Sigmoid colon (tissue), 6 donors: ENCODE measurements at regions not wholly inside any gene's neighbourhood (a gene's known extent, or its start where the extent isn't known, plus 50 kb on each side); places are given as distances from the start of the nearest gene placed in this dataset.

Experiments
- DNase-seq: peaks from one replicate; pipeline ENCODE4 v3.0.0-alpha.2; 2019
- H3K27ac ChIP-seq, 4 donors: fragments of 200-600 bp; sonication (generic); one replicate each; pipeline ENCODE4 v1.5.1; 2016 to 2019; ENCODE audit warnings: mild to moderate bottlenecking in 1 of 4
- H3K27me3 ChIP-seq, 3 donors: fragments of 200-600 bp; sonication (generic); one replicate each; pipeline ENCODE4 v1.5.1; 2019; ENCODE audit warnings: mild to moderate bottlenecking in 1 of 3
- H3K36me3 ChIP-seq, 4 donors: fragments of 200-600 bp; sonication (generic); one replicate each; pipeline ENCODE4 v1.5.1; 2016 to 2019
- H3K4me1 ChIP-seq, 4 donors: fragments of 200-600 bp; sonication (generic); one replicate each; pipeline ENCODE4 v1.5.1; 2017 to 2019
- H3K4me3 ChIP-seq, 4 donors: fragments of 200-600 bp; sonication (generic); one replicate each; pipeline ENCODE4 v1.5.1; 2017 to 2019; ENCODE audit warnings: mild to moderate bottlenecking in 2 of 4, moderate library complexity in 1 of 4
- H3K9me3 ChIP-seq, 4 donors: fragments of 200-600 bp in 3 of 4; sonication (generic) in 3 of 4; one replicate each; pipeline versions ENCODE4 v1.5.1 to v1.6.1; 2013 to 2019
- EP300 ChIP-seq, 4 donors: sonication (generic); formaldehyde crosslinking; IDR thresholded peaks; one replicate each; pipeline ENCODE4 v1.6.1; 2017; ENCODE audit warnings: antibody characterized with exemption in 4 of 4
- POLR2A ChIP-seq, 2 donors: fragments of 450-650 bp; IDR thresholded peaks; one replicate each; pipeline ENCODE4 v1.6.1; 2016; ENCODE audit warnings: antibody characterized with exemption in 2 of 2, mild to moderate bottlenecking in 2 of 2, moderate library complexity in 2 of 2
- POLR2AphosphoS5 ChIP-seq, 4 donors: sonication (generic); formaldehyde crosslinking; IDR thresholded peaks; one replicate each; pipeline ENCODE4 v1.6.1; 2017; ENCODE audit warnings: antibody characterized with exemption in 4 of 4
- WGBS, 2 donors: extraction: QIAGEN DNeasy Blood & Tissue Kit; methylation state at CpG; one replicate each; pipeline ENCODE4 v1.1.7; 2013; 5-methylcytosine and 5-hydroxymethylcytosine counted together
- intact Hi-C: fragments of 100-400 bp; cut with DNase I; formaldehyde crosslinking; loops from one replicate; pipeline ENCODE4 v1.15.1; 2023
- TF ChIP-seq, protein P1 (sequence below), 4 experiments: fragments of 450-650 bp in 3 of 4; fragments of 200-600 bp in 1 of 4; IDR thresholded peaks; one replicate each; pipeline ENCODE4 v1.5.1; 2016 to 2019; ENCODE audit warnings: antibody characterized with exemption in 4 of 4, mild to moderate bottlenecking in 3 of 4, moderate library complexity in 2 of 4
- donor health status: healthy with polysubstance abuse.
- donor health status: healthy.

DNA sequence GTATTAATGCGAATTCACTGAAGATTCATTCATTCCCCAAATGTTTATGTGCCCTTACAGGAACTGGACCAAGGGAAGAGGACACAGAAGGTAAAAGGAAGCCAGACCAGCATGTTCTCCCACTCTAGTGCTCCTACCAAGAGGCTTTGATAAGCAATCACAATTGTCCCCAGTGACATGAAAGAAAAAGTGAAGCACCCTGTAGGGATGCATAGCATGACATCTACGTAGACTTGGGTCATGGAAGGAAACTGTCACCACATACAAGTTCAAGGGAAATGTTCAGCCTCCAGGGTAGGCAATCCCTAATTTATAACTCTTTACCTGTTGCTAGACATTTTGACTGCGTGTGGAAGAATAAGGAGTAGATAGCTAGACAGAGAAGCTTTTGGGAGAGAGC, 348.6 kb upstream of the MCTP2 start:
- DNase-seq = no peak
- TF ChIP-seq POLR2AphosphoS5 (IDR thresholded peaks at IDR 0.05) (no peak), EP300 (IDR thresholded peaks at IDR 0.05) (no peak), POLR2A (IDR thresholded peaks at IDR 0.05) (no peak)
- TF ChIP-seq, protein P1, sequence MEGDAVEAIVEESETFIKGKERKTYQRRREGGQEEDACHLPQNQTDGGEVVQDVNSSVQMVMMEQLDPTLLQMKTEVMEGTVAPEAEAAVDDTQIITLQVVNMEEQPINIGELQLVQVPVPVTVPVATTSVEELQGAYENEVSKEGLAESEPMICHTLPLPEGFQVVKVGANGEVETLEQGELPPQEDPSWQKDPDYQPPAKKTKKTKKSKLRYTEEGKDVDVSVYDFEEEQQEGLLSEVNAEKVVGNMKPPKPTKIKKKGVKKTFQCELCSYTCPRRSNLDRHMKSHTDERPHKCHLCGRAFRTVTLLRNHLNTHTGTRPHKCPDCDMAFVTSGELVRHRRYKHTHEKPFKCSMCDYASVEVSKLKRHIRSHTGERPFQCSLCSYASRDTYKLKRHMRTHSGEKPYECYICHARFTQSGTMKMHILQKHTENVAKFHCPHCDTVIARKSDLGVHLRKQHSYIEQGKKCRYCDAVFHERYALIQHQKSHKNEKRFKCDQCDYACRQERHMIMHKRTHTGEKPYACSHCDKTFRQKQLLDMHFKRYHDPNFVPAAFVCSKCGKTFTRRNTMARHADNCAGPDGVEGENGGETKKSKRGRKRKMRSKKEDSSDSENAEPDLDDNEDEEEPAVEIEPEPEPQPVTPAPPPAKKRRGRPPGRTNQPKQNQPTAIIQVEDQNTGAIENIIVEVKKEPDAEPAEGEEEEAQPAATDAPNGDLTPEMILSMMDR (IDR thresholded peaks at IDR 0.05) = no peak
- no peak overlapping the region for H3K27ac ChIP-seq
- H3K27me3 ChIP-seq = no peaks in the 10 kb centered on the region
- intact Hi-C loops = no loop called here
- H3K36me3 ChIP-seq = no peaks in the 10 kb centered on the region
- WGBS, 2 donors = 81 to 91% methylated on average over 3 of the region's 3 CpGs
- H3K4me1 ChIP-seq = no peaks in the 10 kb centered on the region
- no peak overlapping the region for H3K4me3 ChIP-seq
- H3K9me3 ChIP-seq = no peaks in the 10 kb centered on the region

DNA sequence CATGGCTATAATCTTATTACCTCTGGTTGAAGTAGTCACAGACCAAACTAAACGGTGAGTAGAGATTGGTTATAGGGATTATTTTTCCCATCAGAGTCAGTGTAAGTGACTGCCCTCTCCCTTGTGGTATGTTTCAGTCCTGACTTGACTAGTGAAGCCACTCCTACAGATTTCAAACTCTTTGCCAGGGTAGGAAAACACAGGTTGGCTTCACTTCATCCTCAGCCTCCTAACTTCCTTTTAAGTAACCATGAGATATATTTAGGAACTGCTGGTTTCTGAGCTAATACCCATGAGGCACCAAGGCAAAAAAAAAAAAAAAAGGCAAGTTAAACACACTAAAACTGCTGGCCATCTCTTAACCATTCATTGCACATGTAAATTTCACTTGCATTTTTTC, 349.2 kb upstream of the MCTP2 start:
- H3K36me3 ChIP-seq = no peaks in the 10 kb centered on the region
- no peak for DNase-seq
- TF ChIP-seq POLR2AphosphoS5 (IDR thresholded peaks at IDR 0.05) (no peak), POLR2A (IDR thresholded peaks at IDR 0.05) (no peak), EP300 (IDR thresholded peaks at IDR 0.05) (no peak)
- TF ChIP-seq, protein P1 (IDR thresholded peaks at IDR 0.05) = no peak
- H3K4me3 ChIP-seq = no peak overlapping the region
- no peak overlapping the region for H3K27ac ChIP-seq
- H3K4me1 ChIP-seq = no peaks in the 10 kb centered on the region
- H3K9me3 ChIP-seq = no peaks in the 10 kb centered on the region
- no peaks in the 10 kb centered on the region for H3K27me3 ChIP-seq
- intact Hi-C loops = no loop called here
- 62 to 72% methylated on average over 1 of the region's 1 CpG for WGBS, 2 donors

DNA sequence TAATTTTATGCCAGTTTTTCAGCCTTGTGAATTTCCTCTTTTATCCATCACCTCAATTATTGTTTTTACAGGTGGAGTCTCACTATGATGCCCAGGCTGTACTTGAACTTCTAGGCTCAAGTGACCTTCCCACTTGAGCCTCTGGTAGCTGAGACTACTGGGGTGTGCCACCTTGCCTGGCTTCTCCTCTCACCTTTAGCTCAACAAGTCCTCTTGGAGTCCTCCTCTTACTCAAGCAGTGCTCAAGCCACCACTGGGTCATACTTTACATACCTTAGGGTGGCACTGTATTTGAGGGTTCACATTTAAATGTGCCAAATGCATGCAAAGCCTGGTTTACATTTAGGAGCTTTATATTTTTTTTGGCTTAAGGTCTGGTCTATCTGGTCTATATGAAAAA, 350.1 kb upstream of the MCTP2 start:
- Histone ChIP-seq H3K27ac (no peak overlapping the region), H3K27me3 (no peaks in the 10 kb centered on the region), H3K9me3 (no peaks in the 10 kb centered on the region), H3K36me3 (no peaks in the 10 kb centered on the region), H3K4me1 (no peaks in the 10 kb centered on the region), H3K4me3 (no peak overlapping the region)
- TF ChIP-seq POLR2A (IDR thresholded peaks at IDR 0.05) (no peak), POLR2AphosphoS5 (IDR thresholded peaks at IDR 0.05) (no peak), EP300 (IDR thresholded peaks at IDR 0.05) (no peak)
- TF ChIP-seq, protein P1 (IDR thresholded peaks at IDR 0.05) = no peak
- intact Hi-C loops = no loop called here
- no peak for DNase-seq

DNA sequence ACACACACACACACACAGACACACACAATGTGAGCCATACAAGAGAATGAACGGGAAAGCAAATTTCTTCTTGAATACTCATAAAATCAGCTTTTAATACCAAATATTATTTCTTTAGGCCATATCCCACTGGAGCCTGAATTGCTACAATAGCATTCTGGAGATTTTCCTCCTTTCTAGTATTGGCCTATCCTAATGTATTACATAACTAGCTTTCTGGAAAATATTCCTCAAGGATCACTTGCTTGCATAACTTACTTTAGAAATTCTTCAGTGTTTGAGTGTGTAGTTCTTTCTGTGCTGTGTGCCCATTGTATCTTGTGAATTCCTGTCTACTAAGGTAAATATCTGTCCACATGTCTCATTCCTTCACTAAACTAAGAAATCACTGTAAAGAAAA, 351.0 kb upstream of the MCTP2 start:
- WGBS, 2 donors = 83 to 89% methylated on average over 1 of the region's 1 CpG
- DNase-seq = no peak
- Histone ChIP-seq H3K36me3 (no peaks in the 10 kb centered on the region), H3K4me3 (no peak overlapping the region), H3K4me1 (no peaks in the 10 kb centered on the region), H3K27ac (no peak overlapping the region), H3K27me3 (no peaks in the 10 kb centered on the region), H3K9me3 (no peaks in the 10 kb centered on the region)
- intact Hi-C loops = no loop called here
- TF ChIP-seq, protein P1 (IDR thresholded peaks at IDR 0.05) = no peak
- no peak for TF ChIP-seq EP300 (IDR thresholded peaks at IDR 0.05)
- TF ChIP-seq POLR2AphosphoS5 (IDR thresholded peaks at IDR 0.05) = no peak
- TF ChIP-seq POLR2A (IDR thresholded peaks at IDR 0.05) = no peak

DNA sequence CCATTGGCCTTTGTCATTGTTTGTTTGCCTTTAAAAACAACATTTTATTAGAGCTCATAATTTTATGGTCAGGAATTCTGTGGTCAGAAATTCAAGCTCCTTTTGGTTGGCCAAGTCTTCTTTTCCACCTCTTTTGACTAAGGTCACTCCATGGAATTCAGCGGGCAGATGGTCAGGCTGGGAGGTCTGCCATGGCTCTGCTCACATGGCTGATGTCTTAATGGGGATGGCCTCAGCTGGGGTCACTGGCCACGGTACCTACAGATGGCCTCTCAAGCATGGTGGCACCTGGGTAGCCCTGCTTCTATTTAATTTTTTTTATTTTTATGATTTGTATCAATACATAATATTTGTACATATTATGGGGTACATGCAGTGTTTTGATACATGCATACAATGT, 360.8 kb upstream of the MCTP2 start:
- Histone ChIP-seq H3K27me3 (no peaks in the 10 kb centered on the region), H3K9me3 (no peaks in the 10 kb centered on the region), H3K27ac (no peak overlapping the region), H3K4me3 (no peak overlapping the region), H3K36me3 (no peaks in the 10 kb centered on the region), H3K4me1 (no peaks in the 10 kb centered on the region)
- no peak for DNase-seq
- intact Hi-C loops = no loop called here
- TF ChIP-seq EP300 (IDR thresholded peaks at IDR 0.05) (no peak), POLR2AphosphoS5 (IDR thresholded peaks at IDR 0.05) (no peak), POLR2A (IDR thresholded peaks at IDR 0.05) (no peak)
- TF ChIP-seq, protein P1 (IDR thresholded peaks at IDR 0.05) = no peak
- 74 to 80% methylated on average over 2 of the region's 2 CpGs for WGBS, 2 donors
